MM.1S (cell line): ENCODE measurements at regions not wholly inside any gene's neighbourhood (a gene's known extent, or its start where the extent isn't known, plus 50 kb on each side); places are given as distances from the start of the nearest gene placed in this dataset.

Experiments used
- DNase-seq: peaks from one replicate; pipeline ENCODE4 v3.0.0-alpha.2; 2015
- H2AFZ ChIP-seq: fragments of 300-600 bp; sonication (generic); 2 replicates; pipeline ENCODE4 v1.6.0; 2016; ENCODE audit warnings: antibody characterized with exemption, low read length
- H3F3A ChIP-seq: fragments of 300-600 bp; sonication (generic); 2 replicates; pipeline ENCODE4 v1.6.1; 2016; ENCODE audit warnings: mild to moderate bottlenecking, antibody characterized with exemption, low read length, moderate library complexity, mixed read lengths; ENCODE audit not compliant: insufficient read depth
- H3K27ac ChIP-seq: fragments of 300-600 bp; sonication (generic); 2 replicates; pipeline ENCODE4 v1.5.1; 2016; ENCODE audit warnings: mild to moderate bottlenecking, low read length
- H3K27me3 ChIP-seq: fragments of 300-600 bp; sonication (generic); replicated peaks from 2 replicates; pipeline ENCODE4 v1.6.0; 2016; ENCODE audit warnings: low read length; ENCODE audit not compliant: insufficient read depth
- H3K36me3 ChIP-seq: fragments of 300-600 bp; sonication (generic); replicated peaks from 2 replicates; pipeline ENCODE4 v1.6.1; 2016; ENCODE audit warnings: mild to moderate bottlenecking, low read length, mixed read lengths; ENCODE audit not compliant: insufficient read depth
- H3K4me1 ChIP-seq: fragments of 300-600 bp; sonication (generic); 2 replicates; pipeline ENCODE4 v1.6.1; 2016; ENCODE audit warnings: low read length, mixed read lengths
- H3K4me2 ChIP-seq: fragments of 300-600 bp; sonication (generic); 2 replicates; pipeline ENCODE4 v1.6.0; 2016; ENCODE audit warnings: low read depth, low read length
- H3K4me3 ChIP-seq: fragments of 300-600 bp; sonication (generic); 2 replicates; pipeline ENCODE4 v1.5.1; 2016; ENCODE audit warnings: low read length, mixed read lengths
- H3K79me2 ChIP-seq: fragments of 300-600 bp; sonication (generic); 2 replicates; pipeline ENCODE4 v1.6.1; 2016; ENCODE audit warnings: mixed run types, low read length, mixed read lengths
- H3K9ac ChIP-seq: fragments of 300-600 bp; sonication (generic); 2 replicates; pipeline ENCODE4 v1.6.1; 2016; ENCODE audit warnings: low read length, mixed read lengths
- H3K9me2 ChIP-seq: fragments of 300-600 bp; sonication (generic); replicated peaks from 2 replicates; pipeline ENCODE4 v1.6.1; 2016; ENCODE audit warnings: mild to moderate bottlenecking, low read length, mixed read lengths; ENCODE audit not compliant: insufficient read depth
- H3K9me3 ChIP-seq: fragments of 300-600 bp; sonication (generic); replicated peaks from 2 replicates; pipeline ENCODE4 v1.6.1; 2016; ENCODE audit warnings: mild to moderate bottlenecking, low read length, mixed read lengths; ENCODE audit not compliant: insufficient read depth
- H4K20me1 ChIP-seq: fragments of 300-600 bp; sonication (generic); 2 replicates; pipeline ENCODE4 v1.6.1; 2016; ENCODE audit warnings: mild to moderate bottlenecking, low read length, moderate library complexity, mixed read lengths; ENCODE audit not compliant: insufficient read depth
- EZH2 ChIP-seq: fragments of 300-600 bp; sonication (generic); optimal IDR thresholded peaks from 2 replicates; pipeline ENCODE3; 2017; ENCODE audit warnings: low read depth, mild to moderate bottlenecking, antibody characterized with exemption, low read length, mixed read lengths
- EZH2phosphoT487 ChIP-seq: fragments of 300-600 bp; sonication (generic); IDR thresholded peaks from 2 replicates; pipeline ENCODE4 v1.6.1; 2018; ENCODE audit warnings: antibody characterized with exemption, low read length
- TF ChIP-seq, protein P1 (sequence below): fragments of 300-600 bp; sonication (generic); IDR thresholded peaks from 2 replicates; pipeline ENCODE4 v1.5.1; 2016; ENCODE audit warnings: antibody characterized with exemption, low read length, mixed read lengths

DNA sequence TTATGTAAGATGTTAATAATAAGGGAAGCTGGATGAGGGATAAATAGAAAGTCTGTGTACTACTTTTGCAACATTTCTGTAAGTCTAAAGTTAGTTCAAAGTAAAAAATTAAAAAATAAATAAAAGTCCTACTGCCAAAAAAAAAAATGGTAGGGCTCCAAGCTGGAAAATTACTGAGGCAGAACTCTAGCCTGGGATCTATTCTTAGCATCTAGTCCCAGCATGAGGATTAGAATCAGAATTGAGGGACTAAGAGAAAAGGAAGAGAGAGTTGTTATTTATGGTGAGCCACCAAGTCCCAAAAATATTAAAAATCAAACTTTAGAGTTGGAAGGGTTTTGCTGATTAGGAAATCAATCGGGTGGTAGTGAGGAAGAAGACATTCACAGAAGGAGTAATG is 110.3 kb downstream of the CYB561 start:
- H3F3A ChIP-seq: no peaks in the 10 kb centered on the region
- no peaks in the 10 kb centered on the region for H4K20me1 ChIP-seq
- H3K9ac ChIP-seq: no peak overlapping the region
- H3K4me2 ChIP-seq: no peak overlapping the region
- no peaks in the 10 kb centered on the region for H3K9me3 ChIP-seq
- no peaks in the 10 kb centered on the region for H3K27me3 ChIP-seq
- H3K36me3 ChIP-seq: no peaks in the 10 kb centered on the region
- DNase-seq: no peak
- no peak overlapping the region for H3K4me3 ChIP-seq
- TF ChIP-seq EZH2 (no peak), EZH2phosphoT487 (no peak)
- TF ChIP-seq, protein P1, sequence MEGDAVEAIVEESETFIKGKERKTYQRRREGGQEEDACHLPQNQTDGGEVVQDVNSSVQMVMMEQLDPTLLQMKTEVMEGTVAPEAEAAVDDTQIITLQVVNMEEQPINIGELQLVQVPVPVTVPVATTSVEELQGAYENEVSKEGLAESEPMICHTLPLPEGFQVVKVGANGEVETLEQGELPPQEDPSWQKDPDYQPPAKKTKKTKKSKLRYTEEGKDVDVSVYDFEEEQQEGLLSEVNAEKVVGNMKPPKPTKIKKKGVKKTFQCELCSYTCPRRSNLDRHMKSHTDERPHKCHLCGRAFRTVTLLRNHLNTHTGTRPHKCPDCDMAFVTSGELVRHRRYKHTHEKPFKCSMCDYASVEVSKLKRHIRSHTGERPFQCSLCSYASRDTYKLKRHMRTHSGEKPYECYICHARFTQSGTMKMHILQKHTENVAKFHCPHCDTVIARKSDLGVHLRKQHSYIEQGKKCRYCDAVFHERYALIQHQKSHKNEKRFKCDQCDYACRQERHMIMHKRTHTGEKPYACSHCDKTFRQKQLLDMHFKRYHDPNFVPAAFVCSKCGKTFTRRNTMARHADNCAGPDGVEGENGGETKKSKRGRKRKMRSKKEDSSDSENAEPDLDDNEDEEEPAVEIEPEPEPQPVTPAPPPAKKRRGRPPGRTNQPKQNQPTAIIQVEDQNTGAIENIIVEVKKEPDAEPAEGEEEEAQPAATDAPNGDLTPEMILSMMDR: no peak
- no peak overlapping the region for H3K27ac ChIP-seq
- H3K9me2 ChIP-seq: no peaks in the 10 kb centered on the region
- H3K4me1 ChIP-seq: no peaks in the 10 kb centered on the region
- no peak overlapping the region for H2AFZ ChIP-seq
- no peaks in the 10 kb centered on the region for H3K79me2 ChIP-seq

DNA sequence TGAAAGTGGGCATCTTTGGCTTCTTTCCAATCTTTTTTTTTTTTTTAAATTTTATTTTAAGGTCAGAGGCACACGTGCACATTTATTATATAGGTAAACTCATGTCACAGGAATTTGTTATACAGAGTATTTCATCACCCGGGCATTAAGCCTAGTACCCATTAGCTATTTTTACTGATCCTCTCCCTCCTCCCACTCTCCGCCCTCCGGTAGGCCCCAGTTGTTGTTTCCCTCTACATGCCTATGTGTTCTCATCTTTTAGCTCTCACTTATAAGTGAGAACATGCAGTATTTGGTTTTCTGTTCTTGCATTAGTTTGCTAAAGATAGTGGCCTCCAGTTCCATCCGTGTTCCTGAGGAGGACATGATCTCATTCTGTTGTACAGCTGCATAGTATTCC is 108.5 kb downstream of the CYB561 start:
- Histone ChIP-seq H3K4me2 (no peak overlapping the region), H3K27me3 (no peaks in the 10 kb centered on the region), H3F3A (no peaks in the 10 kb centered on the region), H2AFZ (no peak overlapping the region), H3K27ac (no peak overlapping the region), H3K9me3 (no peaks in the 10 kb centered on the region), H4K20me1 (no peaks in the 10 kb centered on the region), H3K4me3 (no peak overlapping the region), H3K36me3 (no peaks in the 10 kb centered on the region), H3K9me2 (no peaks in the 10 kb centered on the region), H3K4me1 (no peaks in the 10 kb centered on the region), H3K9ac (no peak overlapping the region), H3K79me2 (no peaks in the 10 kb centered on the region)
- TF ChIP-seq EZH2 (no peak), EZH2phosphoT487 (no peak)
- TF ChIP-seq, protein P1: no peak
- DNase-seq: no peak

DNA sequence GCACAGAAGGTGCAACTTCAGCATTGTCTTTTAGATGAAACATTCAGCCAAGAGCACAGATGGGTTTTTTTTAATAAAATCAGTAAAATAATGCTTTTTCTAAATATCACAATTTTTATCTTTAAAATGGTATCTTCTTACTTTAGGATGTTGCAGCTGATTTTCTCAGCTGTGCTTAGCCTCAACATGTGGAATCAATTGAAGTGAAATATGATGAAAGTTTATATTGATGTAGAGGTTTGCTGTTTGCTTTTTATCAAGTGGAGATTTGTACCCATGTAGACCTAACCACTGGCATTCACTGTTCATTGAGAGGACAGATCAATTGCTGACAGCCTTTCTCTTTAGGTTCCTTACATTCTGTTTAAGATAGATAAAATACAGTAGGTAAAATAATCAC is 107.8 kb downstream of the CYB561 start:
- Histone ChIP-seq H3K4me1 (no peaks in the 10 kb centered on the region), H3K4me2 (no peak overlapping the region), H3K79me2 (no peaks in the 10 kb centered on the region), H3K4me3 (no peak overlapping the region), H3K9me3 (no peaks in the 10 kb centered on the region), H3K36me3 (no peaks in the 10 kb centered on the region), H4K20me1 (no peaks in the 10 kb centered on the region), H3K27ac (no peak overlapping the region), H3K27me3 (no peaks in the 10 kb centered on the region), H3K9ac (no peak overlapping the region), H2AFZ (no peak overlapping the region), H3F3A (no peaks in the 10 kb centered on the region), H3K9me2 (no peaks in the 10 kb centered on the region)
- DNase-seq: no peak
- TF ChIP-seq EZH2phosphoT487: no peak
- TF ChIP-seq EZH2: no peak
- TF ChIP-seq, protein P1: no peak
